Activated T-cell treated with anti-CD3 and anti-CD28 coated beads, Interleukin-2, amount 50 U/mL, for 72 hours (primary cell): ENCODE measurements at regions not wholly inside any gene's neighbourhood (a gene's known extent, or its start where the extent isn't known, plus 50 kb on each side); places are given as distances from the start of the nearest gene placed in this dataset.
A peak's percentile ranks its signal among the peaks of the same experiment; 100 is the strongest.
"Not testable (repeated sequence)": the region's sequence is repeated elsewhere in the genome, so short reads cannot be mapped to it uniquely, and the experiment has no call there.

Experiments
- ATAC-seq, 2 donors: fragments of 150-1000 bp; cut with Tn5 transposase; replicated peaks in 1 of 2; 2 replicates each; pipeline ENCODE4 v1.10.0; 2021; ENCODE audit warnings: moderate library complexity in 2 of 2, mild to moderate bottlenecking in 1 of 2
- DNase-seq, 2 donors: peaks; one replicate each; pipeline ENCODE4 v3.0.0; 2021 to 2022; ENCODE audit warnings: mixed read lengths in 1 of 2
- H3K27ac Mint-ChIP-seq: one replicate; pipeline ENCODE4 v1.8.0; 2022; ENCODE audit warnings: mild to moderate bottlenecking, moderate library complexity, mixed read lengths
- H3K27me3 Mint-ChIP-seq: one replicate; pipeline ENCODE4 v1.8.0; 2022; ENCODE audit warnings: low read depth, mixed read lengths
- H3K36me3 Mint-ChIP-seq, 2 donors: one replicate each; pipeline ENCODE4 v1.8.0; 2022; ENCODE audit warnings: mixed read lengths in 2 of 2, mild to moderate bottlenecking in 1 of 2; ENCODE audit not compliant: insufficient read depth in 2 of 2
- H3K4me1 Mint-ChIP-seq: one replicate; pipeline ENCODE4 v1.8.0; 2022; ENCODE audit warnings: low read depth, mixed read lengths
- H3K4me3 Mint-ChIP-seq, 2 donors: one replicate each; pipeline ENCODE4 v1.8.0; 2022; ENCODE audit warnings: mild to moderate bottlenecking in 2 of 2, mixed read lengths in 2 of 2, moderate library complexity in 2 of 2
- H3K9me3 Mint-ChIP-seq, 2 donors: one replicate each; pipeline ENCODE4 v1.8.0; 2022; ENCODE audit warnings: mixed read lengths in 2 of 2

- Mint-ChIP-seq H3K36me3 (peaks cover 0 to 2% of the 10 kb centered on the region in 2 donors), H3K27me3 (no peaks in the 10 kb centered on the region), H3K4me1 (no peaks in the 10 kb centered on the region), H3K9me3 (peaks cover 3 to 4% of the 10 kb centered on the region in 2 donors), H3K4me3 (no peak overlapping the region), H3K27ac (no peak overlapping the region)
- no peak for ATAC-seq
- DNase-seq = no peak
These were observed 735.8 kb downstream of the ZPLD1 start for GRCh38 chr3:103170651-103171050.

GRCh38 chr3:103173940-103174339 lies 739.1 kb downstream of the ZPLD1 start:
- Mint-ChIP-seq H3K4me1 (no peaks in the 10 kb centered on the region), H3K9me3 (peaks cover 0 to under 1% of the 10 kb centered on the region in 2 donors), H3K27me3 (no peaks in the 10 kb centered on the region), H3K4me3 (no peak overlapping the region), H3K36me3 (no peaks in the 10 kb centered on the region), H3K27ac (no peak overlapping the region)
- ATAC-seq (no peak), DNase-seq (no peak)

GRCh38 chr3:103181160-103181559 lies 746.3 kb downstream of the ZPLD1 start:
- Mint-ChIP-seq H3K9me3 (peaks cover 4% of the 10 kb centered on the region in 2 donors), H3K4me3 (no peak overlapping the region), H3K4me1 (no peaks in the 10 kb centered on the region), H3K36me3 (peaks cover 0 to 1% of the 10 kb centered on the region in 2 donors), H3K27ac (no peak overlapping the region), H3K27me3 (no peaks in the 10 kb centered on the region)
- DNase-seq (no peak), ATAC-seq (no peak)

GRCh38 chr3:103184772-103185171 lies 750.0 kb downstream of the ZPLD1 start:
- no peak overlapping the region for H3K4me3 Mint-ChIP-seq
- ATAC-seq (no peak), DNase-seq (no peak)
- no peaks in the 10 kb centered on the region for H3K4me1 Mint-ChIP-seq
- H3K27ac Mint-ChIP-seq = no peak overlapping the region
- peaks cover 0 to 1% of the 10 kb centered on the region in 2 donors for H3K36me3 Mint-ChIP-seq
- peaks cover 4% of the 10 kb centered on the region in 2 donors for H3K9me3 Mint-ChIP-seq
- H3K27me3 Mint-ChIP-seq = no peaks in the 10 kb centered on the region

GRCh38 chr3:103189941-103190340 lies 755.1 kb downstream of the ZPLD1 start:
- no peak for ATAC-seq
- Mint-ChIP-seq H3K4me3 (no peak overlapping the region), H3K27me3 (no peaks in the 10 kb centered on the region), H3K27ac (no peak overlapping the region), H3K9me3 (peaks cover 1 to 4% of the 10 kb centered on the region in 2 donors), H3K4me1 (no peaks in the 10 kb centered on the region), H3K36me3 (no peaks in the 10 kb centered on the region)
- no peak for DNase-seq

GRCh38 chr3:103195216-103195615 lies 760.4 kb downstream of the ZPLD1 start:
- Mint-ChIP-seq H3K4me1 (no peaks in the 10 kb centered on the region), H3K9me3 (peaks cover 3 to 4% of the 10 kb centered on the region in 2 donors), H3K4me3 (no peak overlapping the region), H3K27ac (peak overlapping the region; percentile 33), H3K27me3 (no peaks in the 10 kb centered on the region), H3K36me3 (no peaks in the 10 kb centered on the region)
- DNase-seq = no peak
- no peak for ATAC-seq

- peaks cover 2% of the 10 kb centered on the region in 2 donors for H3K9me3 Mint-ChIP-seq
- ATAC-seq (no peak), DNase-seq (no peak)
- H3K27me3 Mint-ChIP-seq = no peaks in the 10 kb centered on the region
- no peaks in the 10 kb centered on the region for H3K36me3 Mint-ChIP-seq
- H3K4me3 Mint-ChIP-seq = no peak overlapping the region
- no peak overlapping the region for H3K27ac Mint-ChIP-seq
- no peaks in the 10 kb centered on the region for H3K4me1 Mint-ChIP-seq
These were observed 768.6 kb downstream of the ZPLD1 start for GRCh38 chr3:103203441-103203840.

- Mint-ChIP-seq H3K4me1 (no peaks in the 10 kb centered on the region), H3K27me3 (no peaks in the 10 kb centered on the region), H3K36me3 (no peaks in the 10 kb centered on the region), H3K27ac (no peak overlapping the region), H3K9me3 (no peaks in the 10 kb centered on the region), H3K4me3 (no peak overlapping the region)
- no peak for DNase-seq
- ATAC-seq = no peak
These were observed 775.8 kb downstream of the ZPLD1 start for GRCh38 chr3:103210583-103210982.

GRCh38 chr3:103218146-103218545 lies 783.3 kb downstream of the ZPLD1 start:
- no peaks in the 10 kb centered on the region for H3K27me3 Mint-ChIP-seq
- H3K27ac Mint-ChIP-seq = no peak overlapping the region
- no peaks in the 10 kb centered on the region for H3K36me3 Mint-ChIP-seq
- no peaks in the 10 kb centered on the region for H3K4me1 Mint-ChIP-seq
- DNase-seq (no peak), ATAC-seq (peak in 1 of 2 donors; percentile 34)
- peaks cover 0 to under 1% of the 10 kb centered on the region in 2 donors for H3K9me3 Mint-ChIP-seq
- no peak overlapping the region for H3K4me3 Mint-ChIP-seq

- Mint-ChIP-seq H3K27me3 (no peaks in the 10 kb centered on the region), H3K27ac (no peak overlapping the region), H3K36me3 (no peaks in the 10 kb centered on the region), H3K4me3 (no peak overlapping the region), H3K9me3 (peaks cover 0 to 1% of the 10 kb centered on the region in 2 donors), H3K4me1 (no peaks in the 10 kb centered on the region)
- ATAC-seq (no peak), DNase-seq (no peak)
These were observed 784.0 kb downstream of the ZPLD1 start for GRCh38 chr3:103218793-103219192.

GRCh38 chr3:103227651-103228050 lies 792.8 kb downstream of the ZPLD1 start:
- no peak for ATAC-seq
- no peak overlapping the region for H3K27ac Mint-ChIP-seq
- no peaks in the 10 kb centered on the region for H3K36me3 Mint-ChIP-seq
- no peak for DNase-seq
- no peaks in the 10 kb centered on the region for H3K27me3 Mint-ChIP-seq
- H3K9me3 Mint-ChIP-seq = peaks cover 0 to 1% of the 10 kb centered on the region in 2 donors
- H3K4me1 Mint-ChIP-seq = no peaks in the 10 kb centered on the region
- no peak overlapping the region for H3K4me3 Mint-ChIP-seq

GRCh38 chr3:103247459-103247858 lies 812.6 kb downstream of the ZPLD1 start:
- H3K9me3 Mint-ChIP-seq = peaks cover 0 to 2% of the 10 kb centered on the region in 2 donors
- ATAC-seq (no peak), DNase-seq (no peak)
- H3K36me3 Mint-ChIP-seq = no peaks in the 10 kb centered on the region
- no peak overlapping the region for H3K27ac Mint-ChIP-seq
- no peaks in the 10 kb centered on the region for H3K27me3 Mint-ChIP-seq
- no peaks in the 10 kb centered on the region for H3K4me1 Mint-ChIP-seq
- no peak overlapping the region for H3K4me3 Mint-ChIP-seq

- H3K27ac Mint-ChIP-seq, H3K4me3 Mint-ChIP-seq, ATAC-seq, H3K36me3 Mint-ChIP-seq, DNase-seq, H3K4me1 Mint-ChIP-seq, H3K27me3 Mint-ChIP-seq, H3K9me3 Mint-ChIP-seq: not testable (repeated sequence)
These were observed 820.0 kb downstream of the ZPLD1 start for GRCh38 chr3:103254827-103255226.

- Mint-ChIP-seq H3K27me3 (no peaks in the 10 kb centered on the region), H3K4me3 (no peak overlapping the region), H3K36me3 (no peaks in the 10 kb centered on the region), H3K4me1 (no peaks in the 10 kb centered on the region), H3K9me3 (peaks cover 4 to 6% of the 10 kb centered on the region in 2 donors), H3K27ac (no peak overlapping the region)
- no peak for ATAC-seq
- DNase-seq = no peak
These were observed 834.5 kb downstream of the ZPLD1 start for GRCh38 chr3:103269287-103269686.
